MV-4-11 (cell line): ENCODE measurements at regions not wholly inside any gene's neighbourhood (a gene's known extent, or its start where the extent isn't known, plus 50 kb on each side); places are given as distances from the start of the nearest gene placed in this dataset.

Experiments used
- DNase-seq: peaks from one replicate; lab custom pipeline; 2025; lab: John Stamatoyannopoulos, UW

GRCh38 chr6:119602215-119603178, 252.9 kb upstream of the MAN1A1 start:
- DNase-seq = no peak

- no peak for DNase-seq
Observed at GRCh38 chr6:119598883-119599282, 249.3 kb upstream of the MAN1A1 start.

GRCh38 chr6:119594907-119595306, 245.3 kb upstream of the MAN1A1 start:
- no peak for DNase-seq

- no peak for DNase-seq
Observed at GRCh38 chr6:119591235-119591634, 241.7 kb upstream of the MAN1A1 start.

GRCh38 chr6:119590066-119590465, 240.5 kb upstream of the MAN1A1 start:
- DNase-seq = no peak

GRCh38 chr6:119587537-119587936, 238.0 kb upstream of the MAN1A1 start:
- no peak for DNase-seq

- DNase-seq = peak; percentile 40
Observed at GRCh38 chr6:119586250-119586882, 236.8 kb upstream of the MAN1A1 start.

- DNase-seq = no peak
Observed at GRCh38 chr6:119584088-119584487, 234.5 kb upstream of the MAN1A1 start.

- no peak for DNase-seq
Observed at GRCh38 chr6:119581220-119581619, 231.7 kb upstream of the MAN1A1 start.

GRCh38 chr6:119575721-119576120, 226.2 kb upstream of the MAN1A1 start:
- DNase-seq = peak; percentile 18

GRCh38 chr6:119568580-119568979, 219.0 kb upstream of the MAN1A1 start:
- DNase-seq = no peak

- DNase-seq = no peak
Observed at GRCh38 chr6:119566546-119567260, 217.1 kb upstream of the MAN1A1 start.

- DNase-seq = no peak
Observed at GRCh38 chr6:119565893-119566292, 216.3 kb upstream of the MAN1A1 start.

GRCh38 chr6:119562168-119562567, 212.6 kb upstream of the MAN1A1 start:
- no peak for DNase-seq

- peak; percentile 63 for DNase-seq
Observed at GRCh38 chr6:119559586-119559985, 210.0 kb upstream of the MAN1A1 start.

GRCh38 chr6:119557239-119557638, 207.7 kb upstream of the MAN1A1 start:
- DNase-seq = peak; percentile 67

GRCh38 chr6:119552021-119552420, 202.5 kb upstream of the MAN1A1 start:
- DNase-seq = peak; percentile 29

GRCh38 chr6:119547024-119547423, 197.5 kb upstream of the MAN1A1 start:
- DNase-seq = no peak

GRCh38 chr6:119545245-119545644, 195.7 kb upstream of the MAN1A1 start:
- no peak for DNase-seq

GRCh38 chr6:119544325-119545175, 195.0 kb upstream of the MAN1A1 start:
- no peak for DNase-seq

GRCh38 chr6:119543332-119543731, 193.8 kb upstream of the MAN1A1 start:
- DNase-seq = no peak

GRCh38 chr6:119542037-119542436, 192.5 kb upstream of the MAN1A1 start:
- no peak for DNase-seq
